Stimulated activated naive CD8-positive, alpha-beta T cell treated with anti-CD3 and anti-CD28 coated beads, Interleukin-15, Interleukin-2, amounts not matched to agents 100 U/mL and 50 U/mL, for 24 hours (primary cell): ENCODE measurements at regions not wholly inside any gene's neighbourhood (a gene's known extent, or its start where the extent isn't known, plus 50 kb on each side); places are given as distances from the start of the nearest gene placed in this dataset.

ENCODE experiments used
- ATAC-seq: fragments of 150-1000 bp; cut with Tn5 transposase; one replicate; pipeline ENCODE4 v1.10.0; 2021
- DNase-seq: peaks from one replicate; pipeline ENCODE4 v3.0.0; 2021

DNA sequence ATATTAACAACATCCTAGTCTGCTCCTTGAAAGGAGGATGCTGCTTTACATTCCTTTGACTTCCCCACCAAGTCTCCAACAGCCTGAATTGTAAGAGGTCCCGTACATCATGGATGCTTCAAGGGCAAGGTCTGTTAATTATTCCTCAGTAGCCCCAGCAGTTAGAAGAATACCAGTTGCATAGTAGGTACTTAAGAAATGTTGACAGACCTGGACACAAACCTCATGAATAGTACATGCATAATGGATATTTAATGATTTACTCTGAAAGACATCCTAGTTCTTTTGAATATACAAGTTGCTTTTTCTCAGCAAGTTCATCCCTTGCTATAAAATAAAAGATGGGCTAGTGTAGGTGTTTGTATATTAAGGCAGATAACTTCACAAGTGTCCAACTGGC, 112.1 kb upstream of the DPYD start:
- DNase-seq: no peak
- ATAC-seq: no peak

- ATAC-seq (no peak), DNase-seq (no peak)
Observed at GRCh38 chr1:98030976-98031375, 110.1 kb upstream of the DPYD start.

GRCh38 chr1:98030483-98030882, 109.6 kb upstream of the DPYD start:
- ATAC-seq (peak; percentile 92), DNase-seq (no peak)

- DNase-seq (no peak), ATAC-seq (no peak)
Observed at GRCh38 chr1:98028800-98029199, 108.0 kb upstream of the DPYD start.

- DNase-seq (no peak), ATAC-seq (no peak)
Observed at GRCh38 chr1:98027103-98027705, 106.4 kb upstream of the DPYD start.

DNA sequence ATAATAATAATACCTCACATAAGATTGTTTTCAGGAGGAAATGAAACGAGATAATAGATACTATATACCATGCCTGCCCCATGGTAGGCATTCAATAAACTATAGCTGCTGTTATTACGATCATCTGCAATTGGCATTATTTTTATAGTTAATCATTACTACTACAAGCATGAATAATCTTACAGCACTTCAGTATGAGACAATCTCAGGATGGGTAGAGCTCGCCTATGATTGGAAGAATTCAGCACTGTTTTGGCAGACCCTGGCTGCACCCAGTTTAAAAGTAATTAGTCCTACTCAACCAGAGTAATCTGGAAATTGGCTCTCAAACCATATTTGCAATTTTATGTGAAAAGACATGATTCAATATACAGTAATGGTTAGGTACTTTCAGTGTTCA, 105.0 kb upstream of the DPYD start:
- no peak for DNase-seq
- ATAC-seq: no peak

- no peak for ATAC-seq
- DNase-seq: no peak
Observed at GRCh38 chr1:98021126-98021525, 100.3 kb upstream of the DPYD start.

GRCh38 chr1:98019747-98020146, 98.9 kb upstream of the DPYD start:
- ATAC-seq (no peak), DNase-seq (no peak)

GRCh38 chr1:98018074-98018473, 97.2 kb upstream of the DPYD start:
- no peak for DNase-seq

DNA sequence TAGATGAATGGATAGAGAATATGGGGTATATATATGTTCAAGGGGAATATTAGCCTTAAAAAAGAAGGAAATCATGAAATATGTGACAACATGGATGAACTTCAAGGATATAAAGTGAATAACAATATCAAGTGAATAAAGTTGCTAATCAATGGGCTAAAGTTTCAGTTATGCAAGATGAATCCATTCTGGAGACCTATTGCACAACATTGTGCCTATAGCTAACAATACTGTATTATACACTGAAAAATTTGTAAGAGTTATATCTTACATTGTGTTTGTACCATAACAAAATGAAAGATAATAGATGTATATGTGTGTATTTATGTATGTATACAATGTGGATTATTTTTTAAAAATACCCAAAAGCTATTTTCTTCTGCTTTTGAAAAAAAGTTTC, 96.3 kb upstream of the DPYD start:
- ATAC-seq: no peak
- no peak for DNase-seq

More at GRCh38 chr1:98018074-98018473, 97.2 kb upstream of the DPYD start:
- no peak for ATAC-seq

DNA sequence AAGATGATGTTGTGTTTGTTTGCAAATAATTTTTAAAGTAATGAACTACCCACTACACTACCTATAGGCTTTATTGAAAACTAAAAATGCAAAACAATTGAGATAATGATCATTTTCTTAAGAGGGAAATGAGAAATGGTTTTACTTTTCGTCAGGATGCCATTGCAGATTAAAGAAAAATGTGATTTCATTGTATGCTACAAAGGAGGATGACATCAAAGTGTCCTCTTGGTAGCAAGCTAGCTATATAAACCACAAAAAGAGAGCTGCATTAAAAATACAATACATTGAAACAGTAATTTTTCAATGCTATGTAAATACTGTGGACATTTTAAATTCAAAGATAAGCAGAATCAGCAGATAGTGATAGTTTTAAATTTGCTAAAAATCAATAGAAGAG, 87.5 kb upstream of the DPYD start:
- no peak for DNase-seq
- no peak for ATAC-seq

DNA sequence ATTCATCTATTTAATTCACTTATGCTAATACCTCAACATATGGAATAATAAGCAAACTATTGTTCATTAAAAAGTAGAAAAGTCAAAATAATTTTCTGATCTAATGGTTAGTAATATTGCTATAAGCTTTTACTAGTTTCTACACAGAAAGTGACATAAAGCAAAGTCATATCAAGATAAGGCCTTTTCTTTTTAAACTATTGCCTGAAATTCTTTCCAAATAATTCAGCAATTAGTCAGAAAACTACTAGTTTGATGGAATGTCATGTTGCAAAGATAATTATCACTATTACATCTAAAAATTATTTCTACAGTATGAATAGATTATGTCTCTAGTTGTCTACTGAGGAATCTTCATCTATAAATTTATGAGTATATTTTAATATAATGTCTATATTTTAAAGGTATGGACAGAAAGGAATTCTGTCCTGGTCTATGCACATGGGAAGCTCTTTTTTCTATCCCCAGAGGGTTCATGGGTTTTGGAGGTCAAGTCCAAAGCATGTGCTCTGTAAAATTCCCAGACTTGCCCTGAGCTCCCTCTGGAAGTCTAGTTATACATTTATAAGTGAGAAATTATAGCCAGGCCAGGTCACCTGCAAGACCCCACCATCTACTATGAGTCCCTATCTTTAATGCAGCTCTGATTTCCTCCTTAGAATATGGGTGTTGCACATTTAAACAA, 84.6 kb upstream of the DPYD start:
- ATAC-seq: no peak
- no peak for DNase-seq

- DNase-seq (no peak), ATAC-seq (no peak)
Observed at GRCh38 chr1:98003442-98003841, 82.6 kb upstream of the DPYD start.

DNA sequence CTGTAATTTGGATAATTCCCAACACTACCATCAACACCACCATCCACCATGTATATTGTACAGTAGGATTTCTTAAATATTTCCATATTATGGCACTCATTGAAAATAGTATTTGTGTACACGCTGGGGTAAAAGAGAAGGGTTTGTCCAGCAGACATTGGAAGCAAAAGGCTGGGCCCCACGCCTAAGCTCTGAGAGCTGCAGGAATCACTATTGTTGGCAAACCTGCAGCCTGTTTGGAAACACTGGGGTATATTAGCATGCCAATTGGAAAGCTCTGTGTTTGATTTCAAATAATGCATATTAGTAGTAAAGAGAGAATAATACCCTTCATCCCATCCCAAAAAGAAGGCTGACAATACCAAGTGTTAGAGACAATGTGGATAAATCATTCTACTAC, 81.5 kb upstream of the DPYD start:
- no peak for ATAC-seq
- no peak for DNase-seq

- ATAC-seq (no peak), DNase-seq (no peak)
Observed at GRCh38 chr1:98001764-98002163, 80.9 kb upstream of the DPYD start.

GRCh38 chr1:97999320-97999719, 78.5 kb upstream of the DPYD start:
- no peak for ATAC-seq
- DNase-seq: no peak

GRCh38 chr1:97996880-97997279, 76.0 kb upstream of the DPYD start:
- ATAC-seq (no peak), DNase-seq (no peak)

GRCh38 chr1:97989094-97989680, 68.4 kb upstream of the DPYD start:
- DNase-seq: no peak
- no peak for ATAC-seq

DNA sequence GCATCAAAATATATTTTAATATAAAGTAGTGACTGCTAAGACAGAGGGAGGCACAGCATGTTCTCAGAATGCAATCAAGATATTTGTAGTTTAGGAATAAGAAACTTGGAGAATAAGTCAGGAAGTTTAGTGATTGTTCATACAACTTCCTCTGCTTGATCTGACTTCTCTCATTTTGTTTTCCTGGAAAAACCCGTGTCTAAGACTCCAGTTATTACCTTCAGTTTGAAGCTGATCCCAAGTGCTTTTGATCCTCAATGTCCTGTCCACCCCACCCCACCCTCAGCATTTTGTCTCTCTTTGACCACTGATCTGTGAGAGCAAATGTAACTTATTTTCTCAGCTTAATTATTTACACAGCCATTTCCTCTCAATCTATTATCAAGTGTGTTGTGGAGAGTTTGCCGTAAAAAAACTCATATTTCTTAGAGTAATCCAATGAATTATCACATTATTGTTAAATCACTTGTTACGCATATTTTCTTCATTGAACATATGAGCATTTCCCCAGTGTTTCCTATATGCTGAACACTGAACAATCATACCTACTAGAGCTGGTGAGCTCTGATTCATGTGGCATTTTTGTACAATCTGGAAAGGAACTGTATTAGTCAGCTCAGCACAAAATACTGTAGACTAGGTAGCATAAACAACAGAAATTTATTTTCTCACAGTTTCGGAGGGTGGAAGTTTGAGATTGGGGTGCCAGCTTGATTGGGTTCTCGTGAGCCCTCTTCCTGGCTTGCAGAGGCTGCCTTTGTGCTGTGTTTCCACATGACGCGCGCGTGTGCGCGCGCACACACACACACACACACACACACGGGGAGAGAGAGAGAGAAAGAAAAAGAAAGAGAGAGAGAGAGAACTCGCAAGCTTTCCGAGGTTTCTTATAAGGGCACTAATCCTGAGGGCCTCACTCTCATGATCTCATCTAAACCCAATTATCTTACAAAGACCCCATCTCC, 65.5 kb upstream of the DPYD start:
- DNase-seq: no peak
- no peak for ATAC-seq

GRCh38 chr1:97983126-97983525, 62.3 kb upstream of the DPYD start:
- DNase-seq: no peak
- ATAC-seq: no peak

DNA sequence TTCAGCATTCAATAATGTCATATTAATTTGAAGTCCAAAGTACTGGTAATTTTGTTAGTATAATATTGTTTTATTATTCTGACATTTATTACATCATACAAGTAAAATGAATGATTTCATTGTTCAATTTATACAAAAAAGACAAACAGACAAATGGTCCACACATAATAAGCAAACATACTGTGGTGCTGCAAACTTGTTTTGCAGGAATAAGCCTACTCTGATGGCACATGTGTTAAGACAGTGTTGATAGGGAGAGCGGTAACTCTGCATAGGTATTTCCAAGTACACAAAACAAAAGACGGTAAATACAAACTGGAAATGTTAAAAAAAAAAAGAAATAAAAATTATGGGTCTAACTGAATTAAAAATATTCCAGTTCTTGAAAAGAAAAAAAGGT, 59.7 kb upstream of the DPYD start:
- ATAC-seq (no peak), DNase-seq (no peak)

- no peak for ATAC-seq
- DNase-seq: no peak
Observed at GRCh38 chr1:97976801-97977200, 56.0 kb upstream of the DPYD start.
